ENCODE measurements at regions not wholly inside any gene's neighbourhood (a gene's known extent, or its start where the extent isn't known, plus 50 kb on each side); places are given as distances from the start of the nearest gene placed in this dataset.
"Not testable (repeated sequence)": the region's sequence is repeated elsewhere in the genome, so short reads cannot be mapped to it uniquely, and the experiment has no call there.

GRCh38 chr5:159549046-159549445 is 218.8 kb upstream of the IL12B start:
- DNase-seq (ENCODE audit: missing footprints) = no peak
- intact Hi-C loops (cut with DNase I) = no loop called here
- no peak for ATAC-seq

- intact Hi-C loops (cut with DNase I) = no loop called here
- no peak for DNase-seq (ENCODE audit: missing footprints)
- ATAC-seq = no peak
Observed at GRCh38 chr5:159550951-159551350, 220.7 kb upstream of the IL12B start.

- DNase-seq (ENCODE audit: missing footprints) = no peak
- intact Hi-C loops (cut with DNase I) = no loop called here
- no peak for ATAC-seq
Observed at GRCh38 chr5:159552751-159553150, 222.5 kb upstream of the IL12B start.

- intact Hi-C loops (cut with DNase I) = no loop called here
- no peak for ATAC-seq
Observed at GRCh38 chr5:159553792-159554191, 223.5 kb upstream of the IL12B start.

GRCh38 chr5:159555084-159555483 is 224.8 kb upstream of the IL12B start:
- ATAC-seq = no peak
- intact Hi-C loops (cut with DNase I) = no loop called here
- no peak for DNase-seq (ENCODE audit: missing footprints)

More at GRCh38 chr5:159553792-159554191, 223.5 kb upstream of the IL12B start:
- DNase-seq (ENCODE audit: missing footprints) = no peak

GRCh38 chr5:159559337-159559736 is 229.1 kb upstream of the IL12B start:
- intact Hi-C loops (cut with DNase I) = no loop called here
- DNase-seq (ENCODE audit: missing footprints) (no peak), ATAC-seq (no peak)

GRCh38 chr5:159560088-159560487 is 229.8 kb upstream of the IL12B start:
- ATAC-seq = no peak
- intact Hi-C loops (cut with DNase I) = no loop called here

GRCh38 chr5:159564031-159564430 is 233.7 kb upstream of the IL12B start:
- ATAC-seq = no peak
- intact Hi-C loops (cut with DNase I) = no loop called here
- DNase-seq (ENCODE audit: missing footprints) = no peak

More at GRCh38 chr5:159560088-159560487, 229.8 kb upstream of the IL12B start:
- DNase-seq (ENCODE audit: missing footprints) = no peak

- intact Hi-C loops (cut with DNase I) = no loop called here
- no peak for ATAC-seq
- no peak for DNase-seq (ENCODE audit: missing footprints)
Observed at GRCh38 chr5:159566832-159567231, 236.5 kb upstream of the IL12B start.

- DNase-seq (ENCODE audit: missing footprints) (no peak), ATAC-seq (no peak)
- intact Hi-C loops (cut with DNase I) = no loop called here
Observed at GRCh38 chr5:159567461-159567860, 237.2 kb upstream of the IL12B start.

GRCh38 chr5:159571501-159572244 is 241.4 kb upstream of the IL12B start:
- DNase-seq (ENCODE audit: missing footprints) (no peak), ATAC-seq (no peak)
- intact Hi-C loops (cut with DNase I) = no loop called here

- DNase-seq (ENCODE audit: missing footprints) (no peak), ATAC-seq (no peak)
Observed at GRCh38 chr5:159576902-159577301, 246.6 kb upstream of the IL12B start.

GRCh38 chr5:159581502-159582249 is 251.4 kb upstream of the IL12B start:
- ATAC-seq (peak; percentile 31), DNase-seq (ENCODE audit: missing footprints) (no peak)
- intact Hi-C loops (cut with DNase I) = no loop called here

More at GRCh38 chr5:159576902-159577301, 246.6 kb upstream of the IL12B start:
- intact Hi-C loops (cut with DNase I) = no loop called here

GRCh38 chr5:159582756-159583541 is 252.7 kb upstream of the IL12B start:
- DNase-seq (ENCODE audit: missing footprints) (no peak), ATAC-seq (no peak)
- intact Hi-C loops (cut with DNase I) = no loop called here

- ATAC-seq (no peak), DNase-seq (ENCODE audit: missing footprints) (no peak)
- intact Hi-C loops (cut with DNase I) = no loop called here
Observed at GRCh38 chr5:159586921-159587320, 256.6 kb upstream of the IL12B start.

- intact Hi-C loops (cut with DNase I) = no loop called here
- ATAC-seq = no peak
- DNase-seq (ENCODE audit: missing footprints) = no peak
Observed at GRCh38 chr5:159588941-159589340, 258.7 kb upstream of the IL12B start.

GRCh38 chr5:159593518-159594073 is 263.3 kb upstream of the IL12B start:
- intact Hi-C loops (cut with DNase I) = no loop called here
- ATAC-seq (no peak), DNase-seq (ENCODE audit: missing footprints) (no peak)

GRCh38 chr5:159595561-159595960 is 265.3 kb upstream of the IL12B start:
- intact Hi-C loops (cut with DNase I); ATAC-seq: not testable (repeated sequence)

GRCh38 chr5:159601216-159601615 is 270.9 kb upstream of the IL12B start:
- intact Hi-C loops (cut with DNase I) = no loop called here
- DNase-seq (ENCODE audit: missing footprints) (no peak), ATAC-seq (no peak)

More at GRCh38 chr5:159595561-159595960, 265.3 kb upstream of the IL12B start:
- not testable (repeated sequence) for DNase-seq (ENCODE audit: missing footprints)
